Amygdala (tissue), 56 donors: ENCODE measurements at regions not wholly inside any gene's neighbourhood (a gene's known extent, or its start where the extent isn't known, plus 50 kb on each side); places are given as distances from the start of the nearest gene placed in this dataset.

Source experiments
- DNase-seq, 56 donors: peaks; one replicate each; lab custom pipeline; 2025; lab: John Stamatoyannopoulos, UW

- no peak for DNase-seq
Observed at GRCh38 chr1:81410941-81411340, 389.8 kb upstream of the ADGRL2 start.

- DNase-seq, result no peak
Observed at GRCh38 chr1:81410351-81410750, 390.4 kb upstream of the ADGRL2 start.

GRCh38 chr1:81409780-81410274 is 390.9 kb upstream of the ADGRL2 start:
- DNase-seq, result no peak

- no peak for DNase-seq
Observed at GRCh38 chr1:81409262-81409661, 391.5 kb upstream of the ADGRL2 start.

GRCh38 chr1:81408419-81408818 is 392.3 kb upstream of the ADGRL2 start:
- no peak for DNase-seq

- DNase-seq, result no peak
Observed at GRCh38 chr1:81407000-81407821, 393.5 kb upstream of the ADGRL2 start.

GRCh38 chr1:81406292-81406999 is 394.3 kb upstream of the ADGRL2 start:
- no peak for DNase-seq

GRCh38 chr1:81398041-81398440 is 402.7 kb upstream of the ADGRL2 start:
- DNase-seq, result no peak

- no peak for DNase-seq
Observed at GRCh38 chr1:81392526-81393226, 408.1 kb upstream of the ADGRL2 start.

- no peak for DNase-seq
Observed at GRCh38 chr1:81391125-81391828, 409.5 kb upstream of the ADGRL2 start.

GRCh38 chr1:81388435-81388834 is 412.3 kb upstream of the ADGRL2 start:
- DNase-seq, result no peak

- no peak for DNase-seq
Observed at GRCh38 chr1:81387446-81387845, 413.3 kb upstream of the ADGRL2 start.

GRCh38 chr1:81382561-81382960 is 418.2 kb upstream of the ADGRL2 start:
- no peak for DNase-seq

- no peak for DNase-seq
Observed at GRCh38 chr1:81381881-81382280, 418.9 kb upstream of the ADGRL2 start.

GRCh38 chr1:81380436-81380835 is 420.3 kb upstream of the ADGRL2 start:
- no peak for DNase-seq

GRCh38 chr1:81379430-81379829 is 421.3 kb upstream of the ADGRL2 start:
- DNase-seq, result no peak

- DNase-seq, result no peak
Observed at GRCh38 chr1:81377406-81377805, 423.3 kb upstream of the ADGRL2 start.

- no peak for DNase-seq
Observed at GRCh38 chr1:81375884-81376548, 424.7 kb upstream of the ADGRL2 start.

- no peak for DNase-seq
Observed at GRCh38 chr1:81374481-81374880, 426.3 kb upstream of the ADGRL2 start.

- DNase-seq, result no peak
Observed at GRCh38 chr1:81371864-81372263, 428.9 kb upstream of the ADGRL2 start.
